Stimulated activated CD4-positive, alpha-beta T cell treated with anti-CD3 and anti-CD28 coated beads, Interleukin-1b, Interleukin-23, amount 100 ng/mL, for 4 hours (primary cell): ENCODE measurements at regions not wholly inside any gene's neighbourhood (a gene's known extent, or its start where the extent isn't known, plus 50 kb on each side); places are given as distances from the start of the nearest gene placed in this dataset.

Source experiments
- DNase-seq, 2 donors: peaks; one replicate each; pipeline ENCODE4 v3.0.0-alpha.2; 2020; ENCODE audit warnings: low read depth in 2 of 2

- DNase-seq: no peak
Measured at GRCh38 chr3:124439603-124440002, 290.6 kb upstream of the UMPS start.

GRCh38 chr3:124441766-124442165, 288.5 kb upstream of the UMPS start:
- DNase-seq: no peak

- DNase-seq: no peak
Measured at GRCh38 chr3:124442463-124442862, 287.8 kb upstream of the UMPS start.

DNA sequence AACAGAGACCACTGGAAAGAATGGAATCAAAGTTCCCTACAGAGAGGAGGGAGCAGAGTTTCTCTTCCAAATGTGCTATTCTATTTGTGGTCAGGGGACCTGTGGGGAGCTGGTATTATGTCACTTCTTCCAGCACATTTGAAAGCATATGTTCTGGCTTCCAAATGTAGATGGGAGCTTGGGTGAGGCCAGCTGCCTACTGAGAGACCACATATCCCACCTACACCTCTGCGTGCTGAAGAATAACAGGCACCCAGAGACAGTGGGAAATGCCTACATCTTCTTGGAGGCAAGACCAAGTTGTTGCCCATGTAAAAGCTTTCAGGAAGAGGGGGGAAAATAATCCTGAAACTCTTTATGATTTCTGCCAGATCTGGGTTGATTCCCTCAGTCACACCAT, 286.8 kb upstream of the UMPS start:
- no peak for DNase-seq

DNA sequence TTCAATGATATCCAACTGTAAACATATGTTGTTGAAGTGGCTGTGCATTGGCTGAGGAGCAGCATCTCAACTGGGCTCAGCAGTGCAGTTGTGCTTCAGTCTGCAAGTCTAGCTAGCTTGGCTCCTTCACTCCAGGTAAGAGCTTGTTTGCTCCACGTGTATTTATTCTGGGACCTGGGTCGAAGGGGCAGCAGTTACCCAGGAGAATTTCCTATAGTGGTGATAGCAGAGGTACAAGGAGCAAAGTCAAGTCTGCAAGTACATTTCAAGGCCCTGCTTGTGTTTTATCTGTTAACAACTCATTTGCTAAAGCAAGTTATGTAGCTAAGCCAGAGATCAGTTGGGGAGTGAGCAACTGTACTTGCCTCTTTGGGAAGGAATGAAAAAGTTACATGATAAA, 286.2 kb upstream of the UMPS start:
- DNase-seq: no peak

DNA sequence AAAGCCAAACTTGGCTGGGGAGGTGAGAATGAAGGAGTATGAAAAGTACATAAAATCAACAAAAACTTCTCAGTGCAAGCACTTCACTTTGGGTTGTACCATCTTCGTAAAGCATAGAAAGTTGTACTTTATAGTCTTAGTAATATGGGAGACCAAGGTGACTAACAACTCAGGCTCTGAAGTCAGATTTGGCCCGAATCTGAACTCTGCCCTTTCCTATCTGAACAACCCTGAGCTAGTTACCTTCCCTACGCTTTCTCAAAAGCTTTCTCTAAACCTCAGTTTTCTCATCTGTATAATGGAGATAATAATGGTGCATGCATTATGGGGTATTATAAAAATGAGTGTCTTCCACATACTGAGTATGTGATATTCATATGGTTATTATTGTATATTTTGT, 285.4 kb upstream of the UMPS start:
- DNase-seq: no peak

DNA sequence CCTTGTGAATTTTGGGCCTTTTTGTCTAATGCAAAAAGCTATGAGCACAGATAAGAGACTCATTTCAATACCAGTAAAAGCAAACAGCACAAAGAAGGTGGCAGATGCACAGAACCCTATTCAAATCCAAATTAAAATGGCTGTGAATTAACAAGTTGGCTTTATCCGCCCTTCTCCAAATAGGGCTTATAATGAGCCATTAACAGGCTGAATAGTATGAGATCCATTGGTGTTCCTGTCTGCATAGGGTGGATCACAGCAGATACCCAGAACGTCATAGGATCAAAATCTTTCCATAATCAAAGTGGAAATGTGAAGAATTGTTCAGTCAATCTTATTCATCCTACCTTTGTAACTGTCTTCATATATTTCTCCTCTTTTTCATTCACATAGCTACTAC, 282.4 kb upstream of the UMPS start:
- no peak for DNase-seq

DNA sequence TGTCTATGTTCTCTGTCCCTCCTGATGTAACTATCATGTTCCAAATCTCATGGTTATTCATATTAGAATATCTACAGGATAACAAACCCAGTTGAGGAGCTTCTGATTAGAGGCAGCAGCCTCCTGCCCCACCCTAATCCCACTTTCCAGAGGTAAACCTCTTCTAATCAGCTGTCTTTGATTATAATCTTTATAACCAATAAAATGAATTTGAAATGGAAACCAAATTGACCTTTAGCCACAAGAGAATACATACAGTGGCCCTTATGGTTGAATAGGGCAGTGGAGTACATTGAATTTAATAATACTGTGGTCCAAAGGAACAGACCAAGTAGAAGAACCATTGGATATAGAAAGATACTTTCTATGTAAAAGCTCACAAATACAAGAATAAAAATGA, 281.3 kb upstream of the UMPS start:
- DNase-seq: no peak

GRCh38 chr3:124450366-124450765, 279.9 kb upstream of the UMPS start:
- DNase-seq: no peak

- DNase-seq: no peak
Measured at GRCh38 chr3:124451630-124452317, 278.5 kb upstream of the UMPS start.

- no peak for DNase-seq
Measured at GRCh38 chr3:124453189-124453588, 277.1 kb upstream of the UMPS start.

- DNase-seq: no peak
Measured at GRCh38 chr3:124455891-124456290, 274.4 kb upstream of the UMPS start.

- no peak for DNase-seq
Measured at GRCh38 chr3:124456506-124456905, 273.7 kb upstream of the UMPS start.

- no peak for DNase-seq
Measured at GRCh38 chr3:124459678-124460077, 270.6 kb upstream of the UMPS start.

GRCh38 chr3:124461126-124461525, 269.1 kb upstream of the UMPS start:
- DNase-seq: no peak

GRCh38 chr3:124461838-124462632, 268.2 kb upstream of the UMPS start:
- no peak for DNase-seq

DNA sequence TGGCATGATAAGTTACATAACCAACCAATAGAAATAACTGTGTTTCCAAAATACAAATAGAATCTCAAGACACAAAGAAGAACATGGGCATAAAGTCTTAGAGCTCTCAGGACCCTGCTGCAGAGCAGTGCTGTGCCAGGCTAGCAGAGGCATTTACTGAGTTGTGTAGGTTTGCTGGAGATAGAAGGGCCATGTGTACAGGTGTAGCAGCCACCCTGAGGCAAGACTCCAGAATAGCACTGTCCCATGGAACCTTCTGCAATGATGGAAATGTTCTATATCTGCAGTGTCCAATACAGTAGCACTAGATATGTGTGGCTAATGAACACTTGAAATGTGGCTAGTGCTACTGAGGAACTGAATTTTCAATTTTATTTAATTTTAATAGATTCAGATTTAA, 267.0 kb upstream of the UMPS start:
- DNase-seq: no peak

- DNase-seq: no peak
Measured at GRCh38 chr3:124467980-124468902, 262.0 kb upstream of the UMPS start.

DNA sequence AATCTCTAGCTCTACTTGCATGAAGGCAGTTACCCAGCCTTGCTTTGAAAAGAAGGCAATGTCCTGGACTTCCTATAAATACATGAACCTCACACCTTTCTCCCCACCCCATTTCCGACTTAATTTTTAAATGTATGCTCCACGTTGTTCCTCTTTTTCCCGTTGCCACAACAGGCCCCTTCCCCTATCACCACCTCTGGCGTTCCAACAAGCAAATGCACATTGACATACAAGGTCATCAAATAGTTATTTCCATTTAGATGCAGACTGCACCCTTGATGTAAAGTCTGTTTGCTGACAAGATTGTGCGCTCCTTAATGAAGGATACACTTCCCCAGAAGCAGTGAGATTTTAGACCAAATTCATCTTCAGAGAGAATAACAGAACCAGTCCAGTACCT, 260.7 kb upstream of the UMPS start:
- no peak for DNase-seq

- no peak for DNase-seq
Measured at GRCh38 chr3:124478830-124479229, 251.4 kb upstream of the UMPS start.

DNA sequence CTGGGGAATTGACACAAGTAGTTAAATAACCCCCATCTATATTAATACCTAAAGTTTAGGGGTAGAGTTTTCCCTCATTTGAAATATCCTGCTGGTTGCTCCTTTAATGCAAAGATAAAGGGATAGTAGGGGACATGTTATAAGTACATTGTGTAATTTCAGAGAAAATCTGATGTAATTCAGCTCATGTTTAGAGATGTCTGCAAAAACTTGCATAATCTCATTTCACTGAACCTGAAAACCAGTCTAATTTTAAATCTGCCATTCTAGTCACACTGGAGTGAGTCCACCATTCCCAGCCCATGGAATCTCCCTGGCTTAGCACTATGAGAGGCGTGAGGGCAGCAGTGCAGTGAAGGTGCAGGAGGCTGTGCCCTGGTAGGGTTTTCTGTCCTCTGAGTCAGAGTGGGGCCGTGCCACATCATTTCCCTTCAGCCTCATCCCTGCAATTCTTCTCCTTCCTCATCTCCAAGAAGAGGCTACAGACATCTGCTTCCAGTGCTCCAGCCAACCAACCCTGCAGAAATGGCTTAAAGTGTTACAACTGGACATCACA, 246.3 kb upstream of the UMPS start:
- DNase-seq: no peak

- no peak for DNase-seq
Measured at GRCh38 chr3:124486324-124486723, 243.9 kb upstream of the UMPS start.
